ENCODE measurements at regions not wholly inside any gene's neighbourhood (a gene's known extent, or its start where the extent isn't known, plus 50 kb on each side); places are given as distances from the start of the nearest gene placed in this dataset.
"Not testable (repeated sequence)": the region's sequence is repeated elsewhere in the genome, so short reads cannot be mapped to it uniquely, and the experiment has no call there.

DNA sequence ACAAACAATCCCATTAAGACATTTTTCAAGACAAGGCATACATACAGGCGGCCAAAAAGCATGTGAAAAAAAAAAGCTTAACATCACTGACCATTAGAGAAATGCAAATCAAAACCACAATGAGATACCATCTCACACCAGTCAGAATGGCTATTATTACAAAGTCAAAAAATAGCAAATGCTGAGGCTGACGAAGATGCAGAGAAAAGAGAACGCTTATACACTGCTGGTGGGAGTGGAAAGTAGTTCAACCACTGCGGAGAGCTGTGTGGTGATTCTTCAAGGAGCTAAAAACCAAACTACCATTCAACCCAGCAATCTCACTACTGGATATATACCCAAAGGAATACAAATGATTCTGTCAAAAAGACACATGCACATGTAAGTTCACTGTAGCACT is 216.7 kb downstream of the FOXG1 start:
- TF ChIP-seq CTCF (IDR thresholded peaks at IDR 0.05; ENCODE audit: low read depth, low read length, missing control alignments), result no peak
- H3K4me3 ChIP-seq (ENCODE audit: low read depth, low read length), result no peak overlapping the region
- in situ Hi-C loops (cut with HindIII; ENCODE audit: low sequenced_read_pairs), result no loop called here
- DNase-seq (ENCODE audit: low read depth), result no peak

GRCh38 chr14:28987516-28987915 is 220.9 kb downstream of the FOXG1 start:
- no peak overlapping the region for H3K4me3 ChIP-seq (ENCODE audit: low read depth, low read length)
- TF ChIP-seq CTCF (IDR thresholded peaks at IDR 0.05; ENCODE audit: low read depth, low read length, missing control alignments), result no peak
- no peak for DNase-seq (ENCODE audit: low read depth)
- in situ Hi-C loops (cut with HindIII; ENCODE audit: low sequenced_read_pairs), result no loop called here

- H3K4me3 ChIP-seq (ENCODE audit: low read depth, low read length); DNase-seq (ENCODE audit: low read depth); in situ Hi-C loops (cut with HindIII; ENCODE audit: low sequenced_read_pairs): not testable (repeated sequence)
Measured at GRCh38 chr14:28997196-28997595, 230.6 kb downstream of the FOXG1 start.

- TF ChIP-seq CTCF (IDR thresholded peaks at IDR 0.05; ENCODE audit: low read depth, low read length, missing control alignments), result no peak
- no peak for DNase-seq (ENCODE audit: low read depth)
- H3K4me3 ChIP-seq (ENCODE audit: low read depth, low read length), result no peak overlapping the region
- in situ Hi-C loops (cut with HindIII; ENCODE audit: low sequenced_read_pairs), result no loop called here
Measured at GRCh38 chr14:28999656-29000055, 233.1 kb downstream of the FOXG1 start.

GRCh38 chr14:29005647-29006046 is 239.1 kb downstream of the FOXG1 start:
- TF ChIP-seq CTCF (IDR thresholded peaks at IDR 0.05; ENCODE audit: low read depth, low read length, missing control alignments), result no peak
- DNase-seq (ENCODE audit: low read depth), result no peak
- H3K4me3 ChIP-seq (ENCODE audit: low read depth, low read length), result no peak overlapping the region
- in situ Hi-C loops (cut with HindIII; ENCODE audit: low sequenced_read_pairs), result no loop called here

DNA sequence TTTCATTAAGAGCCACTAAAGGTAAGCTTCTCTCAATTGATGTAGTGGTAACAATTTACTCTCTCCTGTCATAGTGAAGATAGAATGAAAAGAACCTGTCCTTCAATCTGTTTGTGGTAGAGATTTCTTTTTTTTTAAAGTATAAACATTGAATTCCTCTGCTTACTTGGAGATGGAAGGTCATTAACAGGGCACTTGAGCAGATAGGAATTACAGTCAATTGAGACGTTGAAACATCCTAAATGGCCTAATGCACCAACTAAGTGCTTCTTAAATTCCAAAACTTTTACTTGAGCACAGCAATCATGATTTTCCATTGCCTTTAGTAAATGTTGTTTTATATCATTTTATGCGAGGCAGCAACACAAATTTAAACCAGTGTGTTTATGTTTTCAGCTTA is 241.4 kb downstream of the FOXG1 start:
- in situ Hi-C loops (cut with HindIII; ENCODE audit: low sequenced_read_pairs), result no loop called here
- TF ChIP-seq CTCF (IDR thresholded peaks at IDR 0.05; ENCODE audit: low read depth, low read length, missing control alignments), result no peak
- no peak for DNase-seq (ENCODE audit: low read depth)
- no peak overlapping the region for H3K4me3 ChIP-seq (ENCODE audit: low read depth, low read length)

GRCh38 chr14:29016050-29016900 is 249.7 kb downstream of the FOXG1 start:
- DNase-seq (ENCODE audit: low read depth), result peak; percentile 38
- in situ Hi-C loops (cut with HindIII; ENCODE audit: low sequenced_read_pairs), result no loop called here
- no peak overlapping the region for H3K4me3 ChIP-seq (ENCODE audit: low read depth, low read length)
- peak; percentile 91 for TF ChIP-seq CTCF (IDR thresholded peaks at IDR 0.05; ENCODE audit: low read depth, low read length, missing control alignments)

DNA sequence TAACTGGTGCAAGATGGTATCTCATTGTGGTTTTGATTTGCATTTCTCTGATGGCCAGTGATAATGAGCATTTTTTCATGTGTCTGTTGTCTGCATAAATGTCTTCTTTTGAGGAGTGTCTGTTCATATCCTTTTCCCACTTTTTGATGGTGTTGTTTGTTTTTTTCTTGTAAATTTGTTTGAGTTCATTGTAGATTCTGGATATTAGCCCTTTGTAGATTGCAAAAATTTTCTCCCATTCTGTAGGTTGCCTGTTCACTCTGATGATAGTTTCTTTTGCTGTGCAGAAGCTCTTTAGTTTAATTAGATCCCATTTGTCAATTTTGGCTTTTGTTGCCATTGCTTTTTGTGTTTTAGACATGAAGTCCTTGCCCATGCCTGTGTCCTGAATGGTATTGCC is 256.9 kb downstream of the FOXG1 start:
- in situ Hi-C loops (cut with HindIII; ENCODE audit: low sequenced_read_pairs); DNase-seq (ENCODE audit: low read depth); H3K4me3 ChIP-seq (ENCODE audit: low read depth, low read length): not testable (repeated sequence)

DNA sequence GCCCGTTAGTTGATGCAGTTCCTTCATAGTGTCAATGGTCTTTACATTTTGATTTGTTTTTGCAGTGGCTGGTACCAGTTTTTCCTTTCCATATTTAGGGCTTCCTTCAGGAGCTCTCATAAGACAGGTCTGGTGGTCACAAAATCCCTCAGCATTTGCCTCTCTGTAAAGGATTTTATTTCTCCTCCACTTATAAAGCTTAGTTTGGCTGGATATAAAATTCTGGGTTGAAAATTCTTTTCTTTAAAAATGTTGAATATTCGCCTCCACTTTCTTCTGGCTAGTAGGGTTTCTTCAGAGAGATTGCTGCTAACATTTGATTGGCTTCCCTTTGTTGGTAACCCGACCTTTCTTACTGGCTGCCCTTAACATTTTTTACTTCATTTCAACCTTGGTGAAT is 260.9 kb downstream of the FOXG1 start:
- H3K4me3 ChIP-seq (ENCODE audit: low read depth, low read length); DNase-seq (ENCODE audit: low read depth); in situ Hi-C loops (cut with HindIII; ENCODE audit: low sequenced_read_pairs): not testable (repeated sequence)

- DNase-seq (ENCODE audit: low read depth); H3K4me3 ChIP-seq (ENCODE audit: low read depth, low read length); in situ Hi-C loops (cut with HindIII; ENCODE audit: low sequenced_read_pairs): not testable (repeated sequence)
Measured at GRCh38 chr14:29027941-29028705, 261.5 kb downstream of the FOXG1 start.

Data from astrocyte of the cerebellum (primary cell).